HepG2 (cell line): ENCODE measurements at regions not wholly inside any gene's neighbourhood (a gene's known extent, or its start where the extent isn't known, plus 50 kb on each side); places are given as distances from the start of the nearest gene placed in this dataset.

Source experiments
- TP53 ChIP-seq: sonication (generic); formaldehyde crosslinking; conservative IDR thresholded peaks from 2 replicates; pipeline ENCODE4 v1.4.0; 2020; ENCODE audit warnings: missing genetic modification reagents
- ZBED4 ChIP-seq: sonication (generic); formaldehyde crosslinking; IDR thresholded peaks from 2 replicates; pipeline ENCODE4 v1.4.0; 2020; ENCODE audit warnings: missing genetic modification reagents, borderline replicate concordance

GRCh38 chr4:87911252-87911774 lies 64.2 kb upstream of the SPP1 start:
- TF ChIP-seq TP53 (no peak), ZBED4 (CRISPR knock-in tag) (peak; percentile 53; the same call in 1 of the 2 replicates)
